Upper lobe of right lung (tissue), 1 donor: ENCODE measurements at regions not wholly inside any gene's neighbourhood (a gene's known extent, or its start where the extent isn't known, plus 50 kb on each side); places are given as distances from the start of the nearest gene placed in this dataset.

Experiments used
- ATAC-seq: fragments of 200-7000 bp; cut with Tn5 transposase; one replicate; pipeline ENCODE4 v1.9.1; 2020; ENCODE audit warnings: mild to moderate bottlenecking, moderate library complexity
- DNase-seq: peaks from one replicate; pipeline ENCODE4 v3.0.0-alpha.2; 2020
- H3K27ac ChIP-seq: fragments of 200-600 bp; one replicate; pipeline ENCODE4 v1.8.0; 2022
- H3K27me3 ChIP-seq: fragments of 200-600 bp; one replicate; pipeline ENCODE4 v1.8.0; 2022; ENCODE audit warnings: mild to moderate bottlenecking
- H3K36me3 ChIP-seq: fragments of 200-600 bp; one replicate; pipeline ENCODE4 v1.8.0; 2022
- H3K4me1 ChIP-seq: fragments of 200-600 bp; one replicate; pipeline ENCODE4 v1.8.0; 2022
- H3K4me3 ChIP-seq: fragments of 200-600 bp; one replicate; pipeline ENCODE4 v1.8.0; 2022; ENCODE audit warnings: mild to moderate bottlenecking
- H3K9me3 ChIP-seq: fragments of 200-600 bp; one replicate; pipeline ENCODE4 v1.8.0; 2022
- intact Hi-C: fragments of 100-400 bp; cut with DNase I; formaldehyde crosslinking; loops from one replicate; pipeline ENCODE4 v1.11.0; 2022
- TF ChIP-seq, protein P1 (sequence below): fragments of 200-600 bp; IDR thresholded peaks from one replicate; pipeline ENCODE4 v1.8.0; 2022; ENCODE audit warnings: antibody characterized with exemption
- donor health status: DM: no; HTN: yes; CAD: no; lungs with severe emphysema.

DNA sequence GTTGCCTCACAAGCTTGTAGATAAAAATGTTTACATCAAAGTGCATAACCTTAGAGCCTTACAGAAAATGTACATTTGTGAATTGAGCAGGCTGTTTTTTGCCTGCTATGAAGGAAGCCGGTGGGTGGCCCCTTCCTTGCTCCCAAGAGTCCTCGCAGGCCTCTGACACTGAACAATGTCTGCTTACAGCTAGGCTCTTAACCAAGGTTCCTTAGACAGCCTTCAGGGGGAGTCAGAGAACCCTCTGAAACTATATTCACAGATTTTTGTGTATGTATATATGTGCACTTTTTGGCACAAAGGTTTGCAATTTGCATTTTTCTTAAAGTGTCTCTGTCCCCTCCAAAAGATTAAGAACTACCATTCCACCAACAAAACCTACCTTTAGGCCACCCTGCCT, 282.6 kb downstream of the BARHL2 start:
- Histone ChIP-seq H3K4me1 (no peaks in the 10 kb centered on the region), H3K27ac (no peak overlapping the region), H3K4me3 (no peak overlapping the region), H3K27me3 (no peaks in the 10 kb centered on the region), H3K9me3 (no peaks in the 10 kb centered on the region), H3K36me3 (no peaks in the 10 kb centered on the region)
- TF ChIP-seq, protein P1, sequence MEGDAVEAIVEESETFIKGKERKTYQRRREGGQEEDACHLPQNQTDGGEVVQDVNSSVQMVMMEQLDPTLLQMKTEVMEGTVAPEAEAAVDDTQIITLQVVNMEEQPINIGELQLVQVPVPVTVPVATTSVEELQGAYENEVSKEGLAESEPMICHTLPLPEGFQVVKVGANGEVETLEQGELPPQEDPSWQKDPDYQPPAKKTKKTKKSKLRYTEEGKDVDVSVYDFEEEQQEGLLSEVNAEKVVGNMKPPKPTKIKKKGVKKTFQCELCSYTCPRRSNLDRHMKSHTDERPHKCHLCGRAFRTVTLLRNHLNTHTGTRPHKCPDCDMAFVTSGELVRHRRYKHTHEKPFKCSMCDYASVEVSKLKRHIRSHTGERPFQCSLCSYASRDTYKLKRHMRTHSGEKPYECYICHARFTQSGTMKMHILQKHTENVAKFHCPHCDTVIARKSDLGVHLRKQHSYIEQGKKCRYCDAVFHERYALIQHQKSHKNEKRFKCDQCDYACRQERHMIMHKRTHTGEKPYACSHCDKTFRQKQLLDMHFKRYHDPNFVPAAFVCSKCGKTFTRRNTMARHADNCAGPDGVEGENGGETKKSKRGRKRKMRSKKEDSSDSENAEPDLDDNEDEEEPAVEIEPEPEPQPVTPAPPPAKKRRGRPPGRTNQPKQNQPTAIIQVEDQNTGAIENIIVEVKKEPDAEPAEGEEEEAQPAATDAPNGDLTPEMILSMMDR, result no peak
- no peak for DNase-seq
- intact Hi-C loops, result no loop called here
- no peak for ATAC-seq

DNA sequence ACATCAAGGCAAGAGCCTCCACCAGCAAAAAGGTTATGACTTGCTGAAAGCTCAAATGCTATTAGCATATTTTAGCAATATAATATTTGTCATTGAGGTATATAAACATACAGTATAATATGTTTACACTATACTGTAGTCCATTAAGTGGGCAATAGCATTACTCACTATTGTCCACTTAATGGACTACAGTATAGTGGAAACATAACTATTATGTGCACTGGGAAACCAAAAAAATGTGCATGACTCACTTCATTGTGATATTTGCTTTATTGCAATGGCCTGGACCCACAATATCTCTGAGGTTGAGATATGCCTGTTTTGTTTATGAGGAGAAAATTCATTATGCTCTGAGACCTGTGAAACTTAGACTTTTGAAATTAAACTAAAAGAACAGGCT, 300.0 kb downstream of the BARHL2 start:
- H3K36me3 ChIP-seq, result no peaks in the 10 kb centered on the region
- H3K9me3 ChIP-seq, result no peaks in the 10 kb centered on the region
- ATAC-seq, result no peak
- no peaks in the 10 kb centered on the region for H3K4me1 ChIP-seq
- H3K27me3 ChIP-seq, result no peaks in the 10 kb centered on the region
- DNase-seq, result no peak
- intact Hi-C loops, result no loop called here
- no peak overlapping the region for H3K27ac ChIP-seq
- no peak overlapping the region for H3K4me3 ChIP-seq
- TF ChIP-seq, protein P1, result no peak

DNA sequence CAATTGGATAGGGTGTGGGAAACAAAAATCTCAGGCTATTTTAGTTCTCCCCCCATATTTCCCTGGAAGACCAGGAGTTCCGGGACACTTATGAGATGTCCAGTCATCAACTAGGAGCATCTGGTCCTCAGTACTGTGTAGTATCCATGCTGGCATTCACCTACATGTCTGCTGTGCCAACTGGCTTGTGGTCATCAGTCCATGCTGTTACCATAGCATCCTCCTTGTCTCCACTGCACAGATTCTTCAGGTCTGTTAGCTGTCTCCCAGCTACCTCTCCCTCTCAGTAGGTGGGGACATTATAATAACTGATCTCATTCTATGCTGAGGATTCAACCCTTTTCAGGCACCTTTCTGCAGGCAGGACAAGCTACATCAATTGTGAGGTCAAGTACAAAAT, 302.9 kb downstream of the BARHL2 start:
- Histone ChIP-seq H3K27ac (no peak overlapping the region), H3K4me3 (no peak overlapping the region), H3K36me3 (no peaks in the 10 kb centered on the region), H3K4me1 (no peaks in the 10 kb centered on the region), H3K9me3 (no peaks in the 10 kb centered on the region), H3K27me3 (no peaks in the 10 kb centered on the region)
- ATAC-seq (no peak), DNase-seq (no peak)
- intact Hi-C loops, result no loop called here
- TF ChIP-seq, protein P1, result no peak

DNA sequence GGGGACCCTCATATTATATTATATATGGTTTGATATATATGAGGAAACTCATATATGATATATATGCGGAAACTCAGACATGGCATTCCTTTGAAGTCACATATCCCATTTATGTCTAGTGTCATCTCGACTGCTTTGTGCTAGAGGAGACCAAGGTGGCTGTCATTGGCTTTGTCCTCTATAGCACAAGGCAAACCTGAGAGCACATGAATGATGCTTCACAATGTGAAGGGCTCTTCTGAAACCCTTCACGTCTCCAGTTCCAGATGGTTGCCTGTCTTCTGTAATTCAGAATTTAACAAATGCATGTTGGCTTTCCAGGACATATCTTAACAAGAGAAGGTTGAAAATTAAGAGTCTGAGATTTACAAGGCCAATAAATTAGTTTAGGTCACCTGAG, 303.6 kb downstream of the BARHL2 start:
- TF ChIP-seq, protein P1, result no peak
- ATAC-seq, result peak; percentile 64
- no peaks in the 10 kb centered on the region for H3K9me3 ChIP-seq
- H3K36me3 ChIP-seq, result no peaks in the 10 kb centered on the region
- no peak overlapping the region for H3K4me3 ChIP-seq
- no peaks in the 10 kb centered on the region for H3K4me1 ChIP-seq
- intact Hi-C loops, result no loop called here
- no peak for DNase-seq
- H3K27ac ChIP-seq, result no peak overlapping the region
- no peaks in the 10 kb centered on the region for H3K27me3 ChIP-seq

DNA sequence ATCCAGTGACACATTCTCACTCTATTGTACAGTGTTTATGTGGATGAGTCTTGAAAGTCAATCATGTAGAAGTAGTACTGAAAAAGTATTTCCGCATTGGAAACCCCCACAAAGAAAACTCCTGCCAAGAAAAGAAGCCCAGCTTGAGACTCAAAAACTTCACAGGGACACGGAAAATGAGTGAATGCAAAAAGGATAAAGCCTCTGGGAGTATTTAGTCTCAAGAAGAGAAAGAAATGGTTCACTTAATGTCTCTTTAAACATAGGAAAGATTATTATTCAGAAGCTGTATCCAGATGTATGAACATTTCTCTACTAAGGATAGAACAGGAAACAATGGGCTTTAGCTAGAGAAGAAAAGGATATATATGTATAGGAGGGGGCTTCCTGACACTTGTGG, 304.5 kb downstream of the BARHL2 start:
- Histone ChIP-seq H3K36me3 (no peaks in the 10 kb centered on the region), H3K27ac (no peak overlapping the region), H3K4me1 (no peaks in the 10 kb centered on the region), H3K4me3 (no peak overlapping the region), H3K9me3 (no peaks in the 10 kb centered on the region), H3K27me3 (no peaks in the 10 kb centered on the region)
- TF ChIP-seq, protein P1, result no peak
- ATAC-seq, result no peak
- DNase-seq, result no peak
- intact Hi-C loops, result no loop called here

DNA sequence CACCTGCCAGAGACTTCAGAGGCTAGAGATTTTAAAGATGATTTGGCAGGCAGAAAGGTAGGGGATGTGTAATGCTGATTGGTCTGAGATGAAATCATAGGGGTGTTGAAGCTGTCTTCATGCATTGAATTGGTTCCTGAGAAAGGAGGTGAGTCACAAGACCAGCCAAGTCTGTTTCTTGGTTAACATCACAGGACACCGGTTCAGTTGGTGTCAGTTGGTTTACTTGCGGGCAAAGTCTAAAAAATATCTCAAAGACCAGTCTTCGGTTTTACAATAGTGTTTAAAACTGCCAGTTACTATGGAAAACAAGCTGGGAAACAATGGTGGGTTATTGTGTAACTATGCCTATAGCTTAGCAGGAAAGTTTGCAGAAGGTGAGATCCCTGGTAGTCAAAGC, 305.9 kb downstream of the BARHL2 start:
- TF ChIP-seq, protein P1, result no peak
- Histone ChIP-seq H3K27me3 (no peaks in the 10 kb centered on the region), H3K4me1 (no peaks in the 10 kb centered on the region), H3K9me3 (no peaks in the 10 kb centered on the region), H3K36me3 (no peaks in the 10 kb centered on the region), H3K27ac (no peak overlapping the region), H3K4me3 (no peak overlapping the region)
- ATAC-seq, result no peak
- no peak for DNase-seq
- intact Hi-C loops, result no loop called here
